ENCODE measurements at regions not wholly inside any gene's neighbourhood (a gene's known extent, or its start where the extent isn't known, plus 50 kb on each side); places are given as distances from the start of the nearest gene placed in this dataset.

- no peak for TF ChIP-seq CTCF (IDR thresholded peaks at IDR 0.05; ENCODE audit: insufficient read depth, low read length, poor library complexity, severe bottlenecking)
- TF ChIP-seq EZH2phosphoT487 (conservative IDR thresholded peaks at IDR 0.05; ENCODE audit: low read length): no peak
Observed at GRCh38 chr22:44586999-44587736, 89.1 kb upstream of the RTL6 start.
